ENCODE measurements at regions not wholly inside any gene's neighbourhood (a gene's known extent, or its start where the extent isn't known, plus 50 kb on each side); places are given as distances from the start of the nearest gene placed in this dataset.

GRCh38 chr22:47247579-47248240 is 485.3 kb downstream of the TBC1D22A start:
- DNase-seq (ENCODE audit: insufficient read length, low spot score) (no peak), FAIRE-seq (no peak)
- no peak for TF ChIP-seq CTCF (IDR thresholded peaks at IDR 0.05; ENCODE audit: insufficient read depth, missing control alignments)

GRCh38 chr22:47245786-47246185 is 483.3 kb downstream of the TBC1D22A start:
- FAIRE-seq, result no peak
- no peak for DNase-seq (ENCODE audit: insufficient read length, low spot score)
- TF ChIP-seq CTCF (IDR thresholded peaks at IDR 0.05; ENCODE audit: insufficient read depth, missing control alignments), result no peak

- DNase-seq (ENCODE audit: insufficient read length, low spot score) (no peak), FAIRE-seq (no peak)
- no peak for TF ChIP-seq CTCF (IDR thresholded peaks at IDR 0.05; ENCODE audit: insufficient read depth, missing control alignments)
Measured at GRCh38 chr22:47245286-47245685, 482.8 kb downstream of the TBC1D22A start.

GRCh38 chr22:47240116-47240515 is 477.7 kb downstream of the TBC1D22A start:
- no peak for TF ChIP-seq CTCF (IDR thresholded peaks at IDR 0.05; ENCODE audit: insufficient read depth, missing control alignments)
- no peak for DNase-seq (ENCODE audit: insufficient read length, low spot score)
- FAIRE-seq, result no peak

- TF ChIP-seq CTCF (IDR thresholded peaks at IDR 0.05; ENCODE audit: insufficient read depth, missing control alignments), result no peak
- FAIRE-seq (no peak), DNase-seq (ENCODE audit: insufficient read length, low spot score) (no peak)
Measured at GRCh38 chr22:47239474-47239860, 477.0 kb downstream of the TBC1D22A start.

- FAIRE-seq (no peak), DNase-seq (ENCODE audit: insufficient read length, low spot score) (no peak)
- no peak for TF ChIP-seq CTCF (IDR thresholded peaks at IDR 0.05; ENCODE audit: insufficient read depth, missing control alignments)
Measured at GRCh38 chr22:47238690-47239473, 476.4 kb downstream of the TBC1D22A start.

GRCh38 chr22:47237890-47238480 is 475.5 kb downstream of the TBC1D22A start:
- TF ChIP-seq CTCF (IDR thresholded peaks at IDR 0.05; ENCODE audit: insufficient read depth, missing control alignments), result no peak
- FAIRE-seq (no peak), DNase-seq (ENCODE audit: insufficient read length, low spot score) (no peak)

Data from D721Med (cell line).